ENCODE measurements at regions not wholly inside any gene's neighbourhood (a gene's known extent, or its start where the extent isn't known, plus 50 kb on each side); places are given as distances from the start of the nearest gene placed in this dataset.

- H3K27me3 ChIP-seq, result no peaks in the 10 kb centered on the region
Measured at GRCh38 chr17:20920815-20921199, 122.0 kb downstream of the USP22 start.

GRCh38 chr17:20922128-20922670 lies 120.6 kb downstream of the USP22 start:
- WGBS, 2 donors, result 45 to 88% methylated on average over 1 of the region's 1 CpG
- Histone ChIP-seq H3K27me3 (no peaks in the 10 kb centered on the region), H3K4me3 (no peak overlapping the region)

More at GRCh38 chr17:20920815-20921199, 122.0 kb downstream of the USP22 start:
- Histone ChIP-seq H3K4me3 (no peak overlapping the region), H3K9me3 (no peaks in the 10 kb centered on the region), H3K4me1 (peaks cover 0 to 22% (median 0%) of the 10 kb centered on the region in 4 donors), H3K27ac (peak overlapping the region in 3 of 4 donors; percentile 15 to 34 (median 31)), H3K36me3 (no peaks in the 10 kb centered on the region)
- no peak for DNase-seq (ENCODE audit: low spot score in 2 of 2)
- 18 to 29% methylated on average over 1 of the region's 1 CpG for WGBS, 2 donors
- TF ChIP-seq CTCF (IDR thresholded peaks at IDR 0.05) (no peak), POLR2A (IDR thresholded peaks at IDR 0.05) (no peak), EP300 (IDR thresholded peaks at IDR 0.05) (no peak)

GRCh38 chr17:20924306-20924705 lies 118.5 kb downstream of the USP22 start:
- H3K36me3 ChIP-seq, result no peaks in the 10 kb centered on the region
- 62 to 68% methylated on average over 5 of the region's 5 CpGs for WGBS, 2 donors
- no peak overlapping the region for H3K27ac ChIP-seq
- no peaks in the 10 kb centered on the region for H3K27me3 ChIP-seq
- no peaks in the 10 kb centered on the region for H3K9me3 ChIP-seq
- no peak for TF ChIP-seq CTCF (IDR thresholded peaks at IDR 0.05)
- no peak for TF ChIP-seq POLR2A (IDR thresholded peaks at IDR 0.05)
- TF ChIP-seq EP300 (IDR thresholded peaks at IDR 0.05), result no peak
- H3K4me1 ChIP-seq, result peaks cover 0 to 22% (median 0%) of the 10 kb centered on the region in 4 donors
- DNase-seq (ENCODE audit: low spot score in 2 of 2), result no peak
- H3K4me3 ChIP-seq, result no peak overlapping the region

More at GRCh38 chr17:20922128-20922670, 120.6 kb downstream of the USP22 start:
- H3K4me1 ChIP-seq, result peaks cover 0 to 22% (median 0%) of the 10 kb centered on the region in 4 donors
- no peaks in the 10 kb centered on the region for H3K36me3 ChIP-seq
- no peak overlapping the region for H3K27ac ChIP-seq
- DNase-seq (ENCODE audit: low spot score in 2 of 2), result no peak
- H3K9me3 ChIP-seq, result no peaks in the 10 kb centered on the region
- TF ChIP-seq CTCF (IDR thresholded peaks at IDR 0.05), result no peak
- TF ChIP-seq EP300 (IDR thresholded peaks at IDR 0.05), result no peak
- no peak for TF ChIP-seq POLR2A (IDR thresholded peaks at IDR 0.05)

- TF ChIP-seq POLR2A (IDR thresholded peaks at IDR 0.05) (no peak), CTCF (IDR thresholded peaks at IDR 0.05) (no peak), EP300 (IDR thresholded peaks at IDR 0.05) (no peak)
- DNase-seq (ENCODE audit: low spot score in 2 of 2), result no peak
- Histone ChIP-seq H3K27me3 (no peaks in the 10 kb centered on the region), H3K4me1 (peaks cover 0 to 14% (median 0%) of the 10 kb centered on the region in 4 donors), H3K4me3 (no peak overlapping the region), H3K9me3 (no peaks in the 10 kb centered on the region), H3K27ac (no peak overlapping the region), H3K36me3 (no peaks in the 10 kb centered on the region)
- WGBS, 2 donors, result 92 to 99% methylated on average over 3 of the region's 3 CpGs
Measured at GRCh38 chr17:20925091-20925490, 117.7 kb downstream of the USP22 start.

GRCh38 chr17:20925954-20926353 lies 116.9 kb downstream of the USP22 start:
- no peaks in the 10 kb centered on the region for H3K9me3 ChIP-seq
- peaks cover 0 to 5% (median 0%) of the 10 kb centered on the region in 4 donors for H3K4me1 ChIP-seq
- H3K36me3 ChIP-seq, result no peaks in the 10 kb centered on the region
- TF ChIP-seq EP300 (IDR thresholded peaks at IDR 0.05) (no peak), CTCF (IDR thresholded peaks at IDR 0.05) (no peak), POLR2A (IDR thresholded peaks at IDR 0.05) (no peak)
- H3K27me3 ChIP-seq, result no peaks in the 10 kb centered on the region
- 62 to 73% methylated on average over 2 of the region's 2 CpGs for WGBS, 2 donors
- no peak overlapping the region for H3K4me3 ChIP-seq
- no peak overlapping the region for H3K27ac ChIP-seq
- no peak for DNase-seq (ENCODE audit: low spot score in 2 of 2)

All from tibial nerve (tissue), 4 donors.